ENCODE measurements at regions not wholly inside any gene's neighbourhood (a gene's known extent, or its start where the extent isn't known, plus 50 kb on each side); places are given as distances from the start of the nearest gene placed in this dataset.

- TF ChIP-seq CTCF (IDR thresholded peaks at IDR 0.05; ENCODE audit: insufficient read depth in 1 of 2, low read depth in 1 of 2, low read length in 1 of 2, severe bottlenecking in 1 of 2, unreplicated experiment in 1 of 2) = no peak
- no peak overlapping the region for H3K27ac Mint-ChIP-seq (ENCODE audit: unreplicated experiment)
- ChIA-PET CTCF (no interaction called here), POLR2A (no interaction called here)
- H3K4me3 ChIP-seq (ENCODE audit: low read depth, low read length) = no peak overlapping the region
- H3K4me1 Mint-ChIP-seq (ENCODE audit: low read depth, unreplicated experiment) = peaks cover 30% of the 10 kb centered on the region
- intact Hi-C loops (cut with micrococcal nuclease; ENCODE audit: unreplicated experiment) = no loop called here
- no peak for DNase-seq
- BruUV-seq (replicated peaks) = no TSS peak
- no peaks in the 10 kb centered on the region for H3K36me3 Mint-ChIP-seq (ENCODE audit: insufficient read depth, unreplicated experiment)
- no peak overlapping the region for H3K4me3 Mint-ChIP-seq (ENCODE audit: unreplicated experiment)
- H3K9me3 Mint-ChIP-seq (ENCODE audit: unreplicated experiment) = peaks cover 8% of the 10 kb centered on the region
- peaks cover 29% of the 10 kb centered on the region for H3K4me1 ChIP-seq
- no peaks in the 10 kb centered on the region for H3K36me3 ChIP-seq (ENCODE audit: control insufficient read depth, insufficient read depth, low read length)
- H3K9me3 ChIP-seq = 0 out of 2 replicates have a peak, but pooled peaks cover 6% of the 10 kb centered on the region
- H3K27me3 ChIP-seq (replicated peaks; ENCODE audit: control insufficient read depth, insufficient read depth, low read length) = no peaks in the 10 kb centered on the region
- no peaks in the 10 kb centered on the region for H3K27me3 Mint-ChIP-seq (ENCODE audit: insufficient read depth, unreplicated experiment)
These were observed 438.8 kb upstream of the TGFBR2 start for GRCh38 chr3:30167541-30168011.

GRCh38 chr3:30169487-30169886 lies 436.9 kb upstream of the TGFBR2 start:
- Mint-ChIP-seq H3K4me3 (ENCODE audit: unreplicated experiment) (no peak overlapping the region), H3K27me3 (ENCODE audit: insufficient read depth, unreplicated experiment) (no peaks in the 10 kb centered on the region), H3K9me3 (ENCODE audit: unreplicated experiment) (peaks cover 8% of the 10 kb centered on the region), H3K4me1 (ENCODE audit: low read depth, unreplicated experiment) (peaks cover 21% of the 10 kb centered on the region), H3K27ac (ENCODE audit: unreplicated experiment) (no peak overlapping the region), H3K36me3 (ENCODE audit: insufficient read depth, unreplicated experiment) (no peaks in the 10 kb centered on the region)
- DNase-seq = no peak
- CTCF ChIA-PET = no interaction called here
- no peak for TF ChIP-seq CTCF (IDR thresholded peaks at IDR 0.05; ENCODE audit: insufficient read depth in 1 of 2, low read depth in 1 of 2, low read length in 1 of 2, severe bottlenecking in 1 of 2, unreplicated experiment in 1 of 2)
- 0 out of 2 replicates have a peak, but pooled peaks cover 6% of the 10 kb centered on the region for H3K9me3 ChIP-seq
- no TSS peak for BruUV-seq (replicated peaks)
- no peak overlapping the region for H3K4me3 ChIP-seq (ENCODE audit: low read depth, low read length)
- POLR2A ChIA-PET = no interaction called here
- H3K4me1 ChIP-seq = peaks cover 20% of the 10 kb centered on the region
- no peaks in the 10 kb centered on the region for H3K36me3 ChIP-seq (ENCODE audit: control insufficient read depth, insufficient read depth, low read length)
- no peaks in the 10 kb centered on the region for H3K27me3 ChIP-seq (replicated peaks; ENCODE audit: control insufficient read depth, insufficient read depth, low read length)
- intact Hi-C loops (cut with micrococcal nuclease; ENCODE audit: unreplicated experiment) = no loop called here

- no peaks in the 10 kb centered on the region for H3K36me3 ChIP-seq (ENCODE audit: control insufficient read depth, insufficient read depth, low read length)
- ChIA-PET POLR2A (no interaction called here), CTCF (no interaction called here)
- peak overlapping the region; percentile 41 for H3K27ac Mint-ChIP-seq (ENCODE audit: unreplicated experiment)
- H3K9me3 Mint-ChIP-seq (ENCODE audit: unreplicated experiment) = peaks cover 8% of the 10 kb centered on the region
- no peak overlapping the region for H3K4me3 ChIP-seq (ENCODE audit: low read depth, low read length)
- no peak for TF ChIP-seq CTCF (IDR thresholded peaks at IDR 0.05; ENCODE audit: insufficient read depth in 1 of 2, low read depth in 1 of 2, low read length in 1 of 2, severe bottlenecking in 1 of 2, unreplicated experiment in 1 of 2)
- H3K36me3 Mint-ChIP-seq (ENCODE audit: insufficient read depth, unreplicated experiment) = no peaks in the 10 kb centered on the region
- no peaks in the 10 kb centered on the region for H3K27me3 Mint-ChIP-seq (ENCODE audit: insufficient read depth, unreplicated experiment)
- intact Hi-C loops (cut with micrococcal nuclease; ENCODE audit: unreplicated experiment) = no loop called here
- no peak overlapping the region for H3K4me3 Mint-ChIP-seq (ENCODE audit: unreplicated experiment)
- H3K4me1 ChIP-seq = peaks cover 17% of the 10 kb centered on the region
- no peaks in the 10 kb centered on the region for H3K27me3 ChIP-seq (replicated peaks; ENCODE audit: control insufficient read depth, insufficient read depth, low read length)
- peaks cover 21% of the 10 kb centered on the region for H3K4me1 Mint-ChIP-seq (ENCODE audit: low read depth, unreplicated experiment)
- H3K9me3 ChIP-seq = 0 out of 2 replicates have a peak, but pooled peaks cover 2% of the 10 kb centered on the region
- DNase-seq = no peak
- no TSS peak for BruUV-seq (replicated peaks)
These were observed 435.5 kb upstream of the TGFBR2 start for GRCh38 chr3:30170681-30171438.

All from Caco-2 (cell line).